OCI-LY7 (cell line): ENCODE measurements at regions not wholly inside any gene's neighbourhood (a gene's known extent, or its start where the extent isn't known, plus 50 kb on each side); places are given as distances from the start of the nearest gene placed in this dataset.

Experiments
- BruUV-seq: library from RNA; stranded (reverse); fragments of 400-500 nt; replicated peaks from 2 replicates; lab custom pipeline; 2021; lab: Mats Ljungman, UMichigan
- CTCF ChIA-PET: fragments of 300-600 bp; sonication (Branson Sonifier 250); formaldehyde crosslinking; loops from one replicate; lab custom pipeline; 2022; ENCODE audit warnings: antibody characterized with exemption; ENCODE audit not compliant: unreplicated experiment; lab: Charles Lee
- POLR2A ChIA-PET: fragments of 300-600 bp; sonication (Branson Sonifier 250); formaldehyde crosslinking; loops from one replicate; lab custom pipeline; 2022; ENCODE audit warnings: antibody characterized with exemption; lab: Charles Lee
- DNase-seq: peaks from one replicate; pipeline ENCODE4 v3.0.0-alpha.2; 2015; ENCODE audit warnings: low spot score
- H2AFZ ChIP-seq: fragments of 200-600 bp; sonication (generic), shearing (Covaris generic); 2 replicates; pipeline ENCODE4 v1.6.1; 2014; ENCODE audit warnings: mild to moderate bottlenecking, antibody characterized with exemption, low read length, moderate library complexity
- H3K27ac ChIP-seq: fragments of 200-600 bp; sonication (generic); 2 replicates; pipeline ENCODE4 v1.5.1; 2014; ENCODE audit warnings: mixed run types, low read depth, mild to moderate bottlenecking, moderate library complexity, low read length, inconsistent platforms; ENCODE audit not compliant: poor library complexity, severe bottlenecking
- H3K36me3 ChIP-seq: fragments of 200-600 bp; sonication (generic); 2 replicates; pipeline ENCODE4 v1.6.1; 2014; ENCODE audit warnings: mild to moderate bottlenecking, antibody characterized with exemption, low read length, moderate library complexity, mixed read lengths; ENCODE audit not compliant: insufficient read depth
- H3K4me1 ChIP-seq: fragments of 200-600 bp; sonication (generic); 2 replicates; pipeline ENCODE4 v1.5.1; 2014; ENCODE audit warnings: mild to moderate bottlenecking, low read length; ENCODE audit not compliant: insufficient read depth, poor library complexity, severe bottlenecking
- H3K4me2 ChIP-seq: fragments of 200-600 bp; sonication (generic); 2 replicates; pipeline ENCODE4 v1.6.1; 2014; ENCODE audit warnings: mild to moderate bottlenecking, low read length
- H3K4me3 ChIP-seq: fragments of 200-600 bp; sonication (generic); 2 replicates; pipeline ENCODE4 v1.5.1; 2014; ENCODE audit warnings: mild to moderate bottlenecking, low read depth, low read length; ENCODE audit not compliant: poor library complexity, severe bottlenecking
- H3K79me2 ChIP-seq: fragments of 200-600 bp; sonication (generic); 2 replicates; pipeline ENCODE4 v1.6.1; 2016; ENCODE audit warnings: low read depth, mild to moderate bottlenecking, low read length, moderate library complexity, mixed read lengths; ENCODE audit not compliant: insufficient read depth
- H3K9me2 ChIP-seq: fragments of 200-600 bp; sonication (generic); 2 replicates; pipeline ENCODE4 v1.6.1; 2016; ENCODE audit warnings: mild to moderate bottlenecking, low read length, mixed read lengths; ENCODE audit not compliant: insufficient read depth
- H3K9me3 ChIP-seq: fragments of 200-600 bp; sonication (generic); 2 replicates; pipeline ENCODE4 v1.6.1; 2014; ENCODE audit warnings: mild to moderate bottlenecking, mixed run types, low read length, mixed read lengths
- H4K20me1 ChIP-seq: fragments of 200-600 bp; sonication (generic); 2 replicates; pipeline ENCODE4 v1.6.1; 2014; ENCODE audit warnings: mild to moderate bottlenecking, antibody characterized with exemption, low read length, moderate library complexity, mixed read lengths; ENCODE audit not compliant: insufficient read depth
- CTCF ChIP-seq: fragments of 200-600 bp; sonication (generic); conservative IDR thresholded peaks from 2 replicates; pipeline ENCODE4 v1.5.1; 2014; ENCODE audit warnings: mild to moderate bottlenecking, antibody characterized with exemption, low read length, moderate library complexity, mixed read lengths
- EZH2phosphoT487 ChIP-seq: fragments of 200-600 bp; sonication (generic); IDR thresholded peaks from 2 replicates; pipeline ENCODE4 v1.6.1; 2018; ENCODE audit warnings: low read depth, borderline replicate concordance, mild to moderate bottlenecking, mixed run types, antibody characterized with exemption, low read length, moderate library complexity, mixed read lengths
- intact Hi-C: fragments of 100-400 bp; cut with micrococcal nuclease; formaldehyde crosslinking; loops from one replicate; pipeline ENCODE4 v1.10.0; 2022; ENCODE audit not compliant: unreplicated experiment

- TF ChIP-seq EZH2phosphoT487 (no peak), CTCF (no peak)
- Histone ChIP-seq H3K4me3 (no peak overlapping the region), H4K20me1 (no peaks in the 10 kb centered on the region), H3K36me3 (peaks cover 56% of the 10 kb centered on the region), H2AFZ (no peak overlapping the region), H3K4me2 (no peak overlapping the region), H3K9me3 (no peaks in the 10 kb centered on the region), H3K4me1 (no peaks in the 10 kb centered on the region), H3K79me2 (peaks cover 26% of the 10 kb centered on the region; the same call in 1 of the 2 replicates), H3K27ac (no peak overlapping the region), H3K9me2 (no peaks in the 10 kb centered on the region)
- BruUV-seq: no TSS peak
- CTCF ChIA-PET: no interaction called here
- intact Hi-C loops: no loop called here
- DNase-seq: no peak
- POLR2A ChIA-PET: interaction anchor here (0.6 to 1.7 kb wide), 2 partner anchors 16 to 574 kb away, joined by 3 to 5 read pairs; no protein-coding TSS in a partner anchor
Observed at GRCh38 chrX:7252013-7252610, 104.2 kb upstream of the PUDP start.

DNA sequence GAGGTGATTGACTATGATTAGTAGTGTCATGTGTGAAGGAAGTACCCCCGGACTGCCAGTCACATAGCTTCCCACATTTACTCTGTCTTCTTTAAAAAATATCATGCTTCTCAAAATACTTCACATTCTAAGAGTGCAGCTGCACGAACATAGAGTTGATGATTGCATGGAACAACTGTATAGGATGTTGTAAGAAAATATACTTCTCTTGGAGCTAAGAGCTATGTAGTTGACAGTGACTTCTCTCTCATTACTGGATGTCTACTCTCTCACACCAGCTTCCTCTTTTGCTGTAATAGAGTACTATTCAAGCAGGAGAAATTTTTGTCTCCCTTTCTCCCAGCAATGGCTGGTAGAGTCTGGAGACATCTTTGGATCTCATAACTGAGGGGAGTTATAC, 99.4 kb upstream of the PUDP start:
- H4K20me1 ChIP-seq: no peaks in the 10 kb centered on the region; the same call in 1 of the 2 replicates
- peaks cover 14% of the 10 kb centered on the region for H3K36me3 ChIP-seq
- BruUV-seq: no TSS peak
- no peak overlapping the region for H2AFZ ChIP-seq
- peaks cover 46% of the 10 kb centered on the region; the same call in 1 of the 2 replicates for H3K79me2 ChIP-seq
- no peak overlapping the region for H3K4me2 ChIP-seq
- intact Hi-C loops: no loop called here
- H3K27ac ChIP-seq: no peak overlapping the region
- POLR2A ChIA-PET: no interaction called here
- DNase-seq: no peak
- no peaks in the 10 kb centered on the region for H3K9me2 ChIP-seq
- CTCF ChIA-PET: no interaction called here
- H3K9me3 ChIP-seq: no peaks in the 10 kb centered on the region
- no peak overlapping the region for H3K4me3 ChIP-seq
- no peak for TF ChIP-seq EZH2phosphoT487
- no peak for TF ChIP-seq CTCF
- peaks cover 3% of the 10 kb centered on the region for H3K4me1 ChIP-seq

- ChIA-PET POLR2A (no interaction called here), CTCF (no interaction called here)
- DNase-seq: no peak
- Histone ChIP-seq H4K20me1 (no peaks in the 10 kb centered on the region; the same call in 1 of the 2 replicates), H3K36me3 (peaks cover 10% of the 10 kb centered on the region), H3K79me2 (peaks cover 48% of the 10 kb centered on the region; the same call in 1 of the 2 replicates), H2AFZ (no peak overlapping the region), H3K27ac (no peak overlapping the region), H3K4me1 (peaks cover 3% of the 10 kb centered on the region), H3K4me2 (no peak overlapping the region), H3K9me2 (no peaks in the 10 kb centered on the region), H3K4me3 (no peak overlapping the region), H3K9me3 (no peaks in the 10 kb centered on the region)
- intact Hi-C loops: no loop called here
- no TSS peak for BruUV-seq
- TF ChIP-seq CTCF: no peak
- no peak for TF ChIP-seq EZH2phosphoT487
Observed at GRCh38 chrX:7244405-7244804, 96.5 kb upstream of the PUDP start.
